ENCODE measurements at regions not wholly inside any gene's neighbourhood (a gene's known extent, or its start where the extent isn't known, plus 50 kb on each side); places are given as distances from the start of the nearest gene placed in this dataset.

DNA sequence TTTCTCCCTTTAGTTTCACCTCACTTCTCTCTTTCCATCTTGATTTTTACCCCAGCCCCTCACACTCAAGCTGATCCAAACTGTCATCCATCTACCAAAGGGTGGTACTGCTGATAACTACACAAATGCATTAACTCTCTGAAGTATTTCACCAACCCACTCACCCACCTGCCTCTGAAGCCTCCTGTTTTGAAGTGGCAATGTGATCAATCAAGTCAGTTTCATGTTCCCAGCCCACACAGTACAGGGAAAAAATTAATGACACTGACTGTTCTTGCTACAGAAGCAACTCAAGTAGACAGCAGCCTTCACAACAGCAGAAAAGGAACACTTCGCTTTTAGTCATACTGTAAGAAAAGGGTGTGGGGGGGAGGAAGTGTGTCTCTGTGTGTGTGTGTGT, 183.0 kb upstream of the NOCT start:
- no peak overlapping the region for H3K4me3 ChIP-seq (ENCODE audit: low read length)
- ATAC-seq (no peak), DNase-seq (no peak)
- no peaks in the 10 kb centered on the region for H3K9me3 ChIP-seq (ENCODE audit: control insufficient read depth, low read length)
- 94% methylated on average over 1 of the region's 1 CpG for WGBS
- intact Hi-C loops (cut with DNase I), result no loop called here
- H3K27ac ChIP-seq (ENCODE audit: low read length), result no peak overlapping the region
- H3K4me1 ChIP-seq (ENCODE audit: control insufficient read depth, insufficient read depth, low read length), result peaks cover 2% of the 10 kb centered on the region
- no peaks in the 10 kb centered on the region for H3K27me3 ChIP-seq (ENCODE audit: control insufficient read depth, insufficient read depth)

DNA sequence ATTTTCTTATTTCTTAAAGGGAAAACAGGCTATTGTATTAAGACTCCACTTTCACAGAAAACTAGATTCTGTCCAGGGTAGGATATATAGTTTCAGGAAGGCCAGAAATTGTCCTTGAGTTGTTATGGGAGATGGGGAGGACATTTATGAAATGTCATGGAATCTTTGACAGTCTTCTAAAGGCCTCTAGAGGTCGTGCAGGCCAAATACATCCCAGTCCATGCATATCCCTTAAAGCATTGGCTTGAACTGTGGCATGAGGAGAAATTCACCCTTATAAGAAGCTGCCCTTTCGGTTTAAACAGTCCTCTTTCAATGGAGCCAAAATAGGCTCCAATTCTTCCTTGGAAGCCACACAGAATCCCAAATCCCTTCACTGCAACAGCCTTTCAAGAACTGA, 183.6 kb upstream of the NOCT start:
- Histone ChIP-seq H3K9me3 (ENCODE audit: control insufficient read depth, low read length) (no peaks in the 10 kb centered on the region), H3K4me1 (ENCODE audit: control insufficient read depth, insufficient read depth, low read length) (peaks cover 4% of the 10 kb centered on the region), H3K4me3 (ENCODE audit: low read length) (no peak overlapping the region), H3K27me3 (ENCODE audit: control insufficient read depth, insufficient read depth) (no peaks in the 10 kb centered on the region), H3K27ac (ENCODE audit: low read length) (no peak overlapping the region)
- no peak for ATAC-seq
- 69% methylated on average over 2 of the region's 2 CpGs for WGBS
- no peak for DNase-seq
- intact Hi-C loops (cut with DNase I), result no loop called here

DNA sequence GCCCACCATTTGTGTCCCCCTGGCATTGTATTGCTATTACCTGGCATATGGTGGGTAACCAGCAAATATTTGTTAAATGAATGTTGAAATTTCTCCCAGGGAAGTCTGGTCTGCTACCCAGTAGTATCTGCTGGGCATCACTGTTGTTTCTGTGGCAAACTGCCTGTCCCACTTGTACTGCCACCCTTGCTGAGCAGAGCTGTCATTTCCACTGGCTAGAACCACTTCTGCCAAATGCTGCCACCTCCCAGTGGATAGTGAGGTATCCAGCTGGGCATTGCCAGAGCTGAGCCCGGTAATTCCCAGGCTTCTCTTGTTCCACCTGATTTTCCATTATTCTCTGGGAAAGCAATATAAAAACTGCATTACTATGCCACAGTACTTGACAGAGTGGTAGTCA, 186.7 kb upstream of the NOCT start:
- 73% methylated on average over 1 of the region's 1 CpG for WGBS
- no peak overlapping the region for H3K27ac ChIP-seq (ENCODE audit: low read length)
- intact Hi-C loops (cut with DNase I), result no loop called here
- peak in 1 of 2 donors; percentile 78 for ATAC-seq
- peaks cover 4% of the 10 kb centered on the region for H3K4me1 ChIP-seq (ENCODE audit: control insufficient read depth, insufficient read depth, low read length)
- no peaks in the 10 kb centered on the region for H3K9me3 ChIP-seq (ENCODE audit: control insufficient read depth, low read length)
- DNase-seq, result peak in 1 of 3 donors; percentile 46
- H3K4me3 ChIP-seq (ENCODE audit: low read length), result no peak overlapping the region
- H3K27me3 ChIP-seq (ENCODE audit: control insufficient read depth, insufficient read depth), result no peaks in the 10 kb centered on the region

DNA sequence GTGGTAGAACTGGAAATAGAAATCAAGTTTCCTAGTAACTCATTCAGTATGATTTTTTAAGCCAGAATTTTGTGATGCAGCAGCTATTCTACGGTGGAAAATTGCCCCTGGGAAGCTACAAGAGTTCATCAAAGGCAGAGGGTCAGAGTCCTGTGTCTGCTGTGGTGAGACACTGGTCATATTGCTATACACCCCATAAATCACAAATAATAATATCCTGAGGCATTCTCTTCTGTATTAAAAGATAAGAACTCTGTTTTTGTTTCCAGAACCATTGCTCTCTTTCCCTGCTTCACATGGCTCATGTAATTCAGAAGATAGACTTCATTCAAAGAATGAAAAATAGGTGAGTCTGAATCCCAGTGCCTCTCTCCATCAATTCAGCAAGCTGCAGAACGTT, 188.8 kb upstream of the NOCT start:
- 27% methylated on average over 2 of the region's 2 CpGs for WGBS
- intact Hi-C loops (cut with DNase I), result no loop called here
- ATAC-seq (no peak), DNase-seq (no peak)
- no peaks in the 10 kb centered on the region for H3K27me3 ChIP-seq (ENCODE audit: control insufficient read depth, insufficient read depth)
- H3K4me1 ChIP-seq (ENCODE audit: control insufficient read depth, insufficient read depth, low read length), result peaks cover 5% of the 10 kb centered on the region
- H3K4me3 ChIP-seq (ENCODE audit: low read length), result no peak overlapping the region
- H3K27ac ChIP-seq (ENCODE audit: low read length), result no peak overlapping the region
- H3K9me3 ChIP-seq (ENCODE audit: control insufficient read depth, low read length), result no peaks in the 10 kb centered on the region

DNA sequence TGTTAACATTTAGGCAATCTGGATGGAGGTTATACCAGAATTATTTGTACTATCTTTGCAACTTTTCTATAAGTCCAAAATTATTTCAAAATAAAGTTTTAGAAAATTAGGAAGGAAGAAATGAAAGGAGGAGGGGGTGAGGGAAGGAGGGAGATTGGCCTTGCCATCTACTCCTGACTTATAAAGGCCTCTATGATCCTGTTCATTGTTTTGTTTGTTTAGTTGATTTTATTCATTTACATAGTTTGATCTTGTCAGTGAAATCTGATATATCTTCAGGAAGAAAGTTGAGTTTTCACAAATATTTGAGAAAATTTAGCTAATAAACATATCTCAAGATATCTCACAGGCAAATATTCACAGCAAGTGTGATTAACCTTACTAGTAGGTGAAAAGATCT, 189.3 kb upstream of the NOCT start:
- ATAC-seq (no peak), DNase-seq (no peak)
- intact Hi-C loops (cut with DNase I), result no loop called here

DNA sequence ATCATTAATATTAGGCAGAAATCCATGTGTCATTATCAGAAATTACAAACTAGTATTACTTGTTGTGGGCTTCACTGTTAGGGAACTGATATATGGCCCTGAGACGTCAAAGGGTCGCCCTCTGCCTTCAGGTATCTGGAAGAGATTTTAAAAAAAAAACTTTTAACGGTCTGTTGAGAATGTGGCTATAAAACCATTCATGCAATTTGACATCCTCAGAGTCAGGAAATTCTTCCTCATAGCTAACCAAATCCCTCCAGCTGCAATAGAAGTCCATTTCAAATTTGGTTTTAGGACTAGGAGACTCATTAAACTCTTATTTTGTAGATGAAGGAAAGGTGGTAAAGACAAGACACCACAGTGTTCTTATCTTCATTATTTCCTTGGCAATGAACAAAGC, 194.2 kb upstream of the NOCT start:
- 78% methylated on average over 3 of the region's 3 CpGs for WGBS

More for the DNA sequence above, 189.3 kb upstream of the NOCT start:
- no peaks in the 10 kb centered on the region for H3K9me3 ChIP-seq (ENCODE audit: control insufficient read depth, low read length)
- H3K4me1 ChIP-seq (ENCODE audit: control insufficient read depth, insufficient read depth, low read length), result peaks cover 5% of the 10 kb centered on the region
- no peak overlapping the region for H3K4me3 ChIP-seq (ENCODE audit: low read length)
- H3K27me3 ChIP-seq (ENCODE audit: control insufficient read depth, insufficient read depth), result no peaks in the 10 kb centered on the region
- H3K27ac ChIP-seq (ENCODE audit: low read length), result no peak overlapping the region

DNA sequence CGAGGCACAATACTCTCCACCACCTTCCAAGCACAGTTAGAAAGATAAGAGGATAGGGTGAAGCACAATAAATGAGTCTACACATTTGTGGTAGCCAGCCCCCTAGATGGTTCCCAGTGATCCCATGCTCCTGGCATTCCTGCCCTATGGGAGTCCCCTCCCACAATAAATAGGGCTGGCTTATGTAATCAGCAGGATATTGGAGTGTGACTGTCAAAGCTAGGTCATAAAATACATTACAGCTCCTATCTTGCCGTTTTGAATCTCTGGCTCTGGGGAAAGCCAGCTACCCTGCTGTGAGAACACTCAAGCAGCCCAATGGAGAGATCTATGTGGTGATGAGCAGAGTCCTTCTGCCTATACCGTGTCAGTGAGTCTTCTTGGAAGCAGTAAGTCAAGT, 198.7 kb upstream of the NOCT start:
- Histone ChIP-seq H3K4me1 (ENCODE audit: control insufficient read depth, insufficient read depth, low read length) (no peaks in the 10 kb centered on the region), H3K9me3 (ENCODE audit: control insufficient read depth, low read length) (no peaks in the 10 kb centered on the region), H3K27ac (ENCODE audit: low read length) (peak overlapping the region; percentile 43), H3K4me3 (ENCODE audit: low read length) (no peak overlapping the region), H3K27me3 (ENCODE audit: control insufficient read depth, insufficient read depth) (no peaks in the 10 kb centered on the region)
- no peak for DNase-seq
- intact Hi-C loops (cut with DNase I), result no loop called here
- peak in 1 of 2 donors; percentile 76 for ATAC-seq
- 28% methylated on average over 3 of the region's 3 CpGs for WGBS

More for the DNA sequence above, 194.2 kb upstream of the NOCT start:
- Histone ChIP-seq H3K9me3 (ENCODE audit: control insufficient read depth, low read length) (no peaks in the 10 kb centered on the region), H3K27me3 (ENCODE audit: control insufficient read depth, insufficient read depth) (no peaks in the 10 kb centered on the region), H3K4me1 (ENCODE audit: control insufficient read depth, insufficient read depth, low read length) (peaks cover 1% of the 10 kb centered on the region), H3K4me3 (ENCODE audit: low read length) (no peak overlapping the region), H3K27ac (ENCODE audit: low read length) (no peak overlapping the region)
- ATAC-seq (no peak), DNase-seq (no peak)
- intact Hi-C loops (cut with DNase I), result no loop called here

DNA sequence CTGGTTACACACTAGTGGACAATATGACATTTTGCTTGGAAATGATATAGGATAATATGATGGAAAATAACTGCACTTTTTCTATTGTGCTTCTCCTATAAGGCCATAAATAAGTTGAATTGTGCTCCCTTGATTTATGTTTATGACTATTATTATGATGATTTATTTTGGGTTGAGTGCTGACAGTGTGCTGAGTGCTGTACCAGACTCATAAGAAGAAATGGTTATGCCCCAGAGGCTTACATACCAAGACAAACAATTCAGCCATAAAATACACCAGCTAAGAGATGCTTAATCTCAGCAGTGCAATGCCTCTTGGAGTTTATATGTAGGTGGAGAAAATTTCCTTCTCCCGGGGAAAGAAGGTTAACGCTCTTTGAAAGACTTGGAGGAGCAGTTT, 199.8 kb upstream of the NOCT start:
- WGBS, result 89% methylated on average over 2 of the region's 2 CpGs
- ATAC-seq, result no peak
- no peak for DNase-seq
- no peaks in the 10 kb centered on the region for H3K9me3 ChIP-seq (ENCODE audit: control insufficient read depth, low read length)
- intact Hi-C loops (cut with DNase I), result no loop called here
- H3K4me3 ChIP-seq (ENCODE audit: low read length), result no peak overlapping the region
- H3K27me3 ChIP-seq (ENCODE audit: control insufficient read depth, insufficient read depth), result no peaks in the 10 kb centered on the region
- no peak overlapping the region for H3K27ac ChIP-seq (ENCODE audit: low read length)
- no peaks in the 10 kb centered on the region for H3K4me1 ChIP-seq (ENCODE audit: control insufficient read depth, insufficient read depth, low read length)

DNA sequence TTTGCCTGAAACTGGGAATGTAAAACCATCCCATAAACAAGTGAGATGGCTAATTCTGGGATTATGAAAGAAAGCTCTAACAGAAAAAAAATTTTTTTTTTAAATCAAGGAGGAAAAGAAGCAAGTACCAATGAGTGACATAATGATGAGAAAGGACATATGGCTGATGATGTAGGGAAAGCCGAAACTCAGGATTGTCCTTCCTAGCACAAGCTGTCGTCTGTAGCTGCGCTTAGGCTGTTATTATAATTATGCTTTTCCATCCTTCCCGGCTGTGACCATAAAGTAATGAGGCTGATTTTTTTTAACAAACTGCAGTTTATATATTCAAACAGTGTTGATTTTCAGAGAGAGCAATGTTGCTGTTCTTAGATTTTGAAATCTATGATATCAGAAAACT, 209.8 kb upstream of the NOCT start:
- Histone ChIP-seq H3K4me1 (ENCODE audit: control insufficient read depth, insufficient read depth, low read length) (no peaks in the 10 kb centered on the region), H3K27ac (ENCODE audit: low read length) (no peak overlapping the region), H3K4me3 (ENCODE audit: low read length) (no peak overlapping the region), H3K27me3 (ENCODE audit: control insufficient read depth, insufficient read depth) (no peaks in the 10 kb centered on the region), H3K9me3 (ENCODE audit: control insufficient read depth, low read length) (no peaks in the 10 kb centered on the region)
- DNase-seq, result no peak
- no peak for ATAC-seq
- intact Hi-C loops (cut with DNase I), result no loop called here
- WGBS, result 70% methylated on average over 4 of the region's 4 CpGs

DNA sequence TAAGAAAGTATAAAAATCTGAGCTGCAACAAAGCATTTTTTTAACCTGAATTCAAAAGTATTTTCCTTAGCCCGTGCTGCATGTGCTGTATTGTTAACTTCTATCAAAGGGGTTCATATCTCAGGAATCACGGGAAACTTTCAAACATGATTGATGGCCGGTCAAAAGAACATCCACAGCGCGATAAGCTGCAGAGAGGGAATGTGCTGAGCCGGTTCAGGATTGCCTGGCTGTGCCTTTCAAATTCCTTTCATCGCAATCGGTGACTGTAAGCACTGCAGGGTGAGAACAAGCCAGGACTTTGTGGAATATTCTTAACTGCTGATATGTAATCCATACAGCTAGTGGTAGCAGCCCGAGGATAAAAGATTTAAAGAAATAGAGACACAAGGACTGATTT, 210.9 kb upstream of the NOCT start:
- H3K27ac ChIP-seq (ENCODE audit: low read length), result no peak overlapping the region
- no peak overlapping the region for H3K4me3 ChIP-seq (ENCODE audit: low read length)
- no peaks in the 10 kb centered on the region for H3K27me3 ChIP-seq (ENCODE audit: control insufficient read depth, insufficient read depth)
- no peaks in the 10 kb centered on the region for H3K9me3 ChIP-seq (ENCODE audit: control insufficient read depth, low read length)
- no peaks in the 10 kb centered on the region for H3K4me1 ChIP-seq (ENCODE audit: control insufficient read depth, insufficient read depth, low read length)
- ATAC-seq (peak; percentile 55 to 87), DNase-seq (peak in 1 of 3 donors; percentile 28)
- intact Hi-C loops (cut with DNase I), result no loop called here
- WGBS, result 2% methylated on average over 9 of the region's 9 CpGs

DNA sequence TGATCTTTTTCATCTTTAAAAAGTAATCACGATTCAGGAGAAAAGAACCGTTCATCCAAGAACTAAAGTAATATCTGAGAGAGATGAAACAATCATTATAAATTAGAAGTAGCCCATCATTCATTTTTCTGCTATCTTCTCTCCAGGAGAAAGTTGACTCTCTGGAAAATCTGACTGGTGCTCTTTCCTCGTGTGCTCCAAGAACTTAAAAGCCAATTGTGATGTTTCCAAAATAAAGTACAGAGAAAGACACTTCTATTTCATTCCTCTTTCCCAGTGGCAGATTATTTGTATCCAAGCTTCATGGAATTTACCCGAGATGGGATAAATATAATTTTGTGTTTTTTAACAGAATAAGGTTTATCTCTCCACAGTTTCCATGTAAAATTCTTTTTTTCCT, 212.5 kb upstream of the NOCT start:
- Histone ChIP-seq H3K27ac (ENCODE audit: low read length) (no peak overlapping the region), H3K4me3 (ENCODE audit: low read length) (no peak overlapping the region), H3K27me3 (ENCODE audit: control insufficient read depth, insufficient read depth) (no peaks in the 10 kb centered on the region), H3K9me3 (ENCODE audit: control insufficient read depth, low read length) (no peaks in the 10 kb centered on the region), H3K4me1 (ENCODE audit: control insufficient read depth, insufficient read depth, low read length) (no peaks in the 10 kb centered on the region)
- DNase-seq, result no peak
- no peak for ATAC-seq
- 55% methylated on average over 4 of the region's 4 CpGs for WGBS
- intact Hi-C loops (cut with DNase I), result loop anchor here in 1 of 4 donors (2.0 kb wide), 1 partner anchor 18 kb away; no protein-coding TSS in a partner anchor

DNA sequence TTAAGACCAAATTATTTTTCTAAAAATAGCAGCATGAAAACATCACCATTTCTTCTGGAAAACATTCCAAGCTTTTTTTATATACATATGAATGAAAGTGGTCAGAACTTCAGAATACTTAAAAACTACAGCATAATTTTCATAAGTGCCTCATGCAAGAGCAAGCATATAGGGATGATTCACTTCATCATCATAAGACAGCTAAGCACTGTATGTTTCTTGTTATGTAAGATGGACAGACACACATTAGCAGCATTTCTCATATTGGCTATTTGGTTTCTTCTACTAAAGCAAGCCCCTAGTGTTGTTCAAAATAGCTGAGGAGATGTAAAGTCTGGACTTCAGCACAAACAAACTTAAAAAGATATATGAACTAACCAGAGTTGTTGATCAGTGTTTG, 213.1 kb upstream of the NOCT start:
- Histone ChIP-seq H3K4me1 (ENCODE audit: control insufficient read depth, insufficient read depth, low read length) (no peaks in the 10 kb centered on the region), H3K27me3 (ENCODE audit: control insufficient read depth, insufficient read depth) (no peaks in the 10 kb centered on the region), H3K4me3 (ENCODE audit: low read length) (no peak overlapping the region), H3K27ac (ENCODE audit: low read length) (no peak overlapping the region), H3K9me3 (ENCODE audit: control insufficient read depth, low read length) (no peaks in the 10 kb centered on the region)
- no peak for DNase-seq
- ATAC-seq, result no peak
- intact Hi-C loops (cut with DNase I), result loop anchor here in 1 of 4 donors (2.0 kb wide), 1 partner anchor 18 kb away; no protein-coding TSS in a partner anchor

All from right cardiac atrium (tissue), 5 donors.